GM21360 (cell line): ENCODE measurements at regions not wholly inside any gene's neighbourhood (a gene's known extent, or its start where the extent isn't known, plus 50 kb on each side); places are given as distances from the start of the nearest gene placed in this dataset.

Experiments used
- ATAC-seq: cut with Tn5 transposase; IDR thresholded peaks from one replicate; pipeline ENCODE4 v1.9.1; 2021; ENCODE audit warnings: mild to moderate bottlenecking, moderate library complexity; ENCODE audit not compliant: unreplicated experiment

GRCh38 chr13:29674532-29674931 lies 79.0 kb upstream of the SLC7A1 start:
- no peak for ATAC-seq

- ATAC-seq, result no peak
These were observed 69.1 kb upstream of the SLC7A1 start for GRCh38 chr13:29664591-29664990.

GRCh38 chr13:29654843-29655547 lies 59.5 kb upstream of the SLC7A1 start:
- ATAC-seq, result no peak

GRCh38 chr13:29654384-29654783 lies 58.9 kb upstream of the SLC7A1 start:
- no peak for ATAC-seq

GRCh38 chr13:29648760-29649159 lies 53.3 kb upstream of the SLC7A1 start:
- ATAC-seq, result no peak
